ENCODE measurements at regions not wholly inside any gene's neighbourhood (a gene's known extent, or its start where the extent isn't known, plus 50 kb on each side); places are given as distances from the start of the nearest gene placed in this dataset.

GRCh38 chr16:87234601-87235000 lies 82.6 kb downstream of the C16orf95 start:
- Histone ChIP-seq H3K36me3 (ENCODE audit: control insufficient read depth, insufficient read depth, low read length) (no peaks in the 10 kb centered on the region), H3K4me2 (ENCODE audit: low read length) (no peak overlapping the region), H3K4me1 (no peaks in the 10 kb centered on the region), H3K4me3 (ENCODE audit: low read depth, low read length) (no peak overlapping the region), H3K27ac (no peak overlapping the region), H3K9ac (no peak overlapping the region), H2AFZ (no peak overlapping the region), H3K27me3 (ENCODE audit: control insufficient read depth, insufficient read depth, low read length) (no peaks in the 10 kb centered on the region), H3K9me3 (ENCODE audit: control insufficient read depth, low read length) (no peaks in the 10 kb centered on the region), H3K79me2 (no peaks in the 10 kb centered on the region)
- TF ChIP-seq, protein P1, sequence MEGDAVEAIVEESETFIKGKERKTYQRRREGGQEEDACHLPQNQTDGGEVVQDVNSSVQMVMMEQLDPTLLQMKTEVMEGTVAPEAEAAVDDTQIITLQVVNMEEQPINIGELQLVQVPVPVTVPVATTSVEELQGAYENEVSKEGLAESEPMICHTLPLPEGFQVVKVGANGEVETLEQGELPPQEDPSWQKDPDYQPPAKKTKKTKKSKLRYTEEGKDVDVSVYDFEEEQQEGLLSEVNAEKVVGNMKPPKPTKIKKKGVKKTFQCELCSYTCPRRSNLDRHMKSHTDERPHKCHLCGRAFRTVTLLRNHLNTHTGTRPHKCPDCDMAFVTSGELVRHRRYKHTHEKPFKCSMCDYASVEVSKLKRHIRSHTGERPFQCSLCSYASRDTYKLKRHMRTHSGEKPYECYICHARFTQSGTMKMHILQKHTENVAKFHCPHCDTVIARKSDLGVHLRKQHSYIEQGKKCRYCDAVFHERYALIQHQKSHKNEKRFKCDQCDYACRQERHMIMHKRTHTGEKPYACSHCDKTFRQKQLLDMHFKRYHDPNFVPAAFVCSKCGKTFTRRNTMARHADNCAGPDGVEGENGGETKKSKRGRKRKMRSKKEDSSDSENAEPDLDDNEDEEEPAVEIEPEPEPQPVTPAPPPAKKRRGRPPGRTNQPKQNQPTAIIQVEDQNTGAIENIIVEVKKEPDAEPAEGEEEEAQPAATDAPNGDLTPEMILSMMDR (IDR thresholded peaks at IDR 0.05), result no peak

DNA sequence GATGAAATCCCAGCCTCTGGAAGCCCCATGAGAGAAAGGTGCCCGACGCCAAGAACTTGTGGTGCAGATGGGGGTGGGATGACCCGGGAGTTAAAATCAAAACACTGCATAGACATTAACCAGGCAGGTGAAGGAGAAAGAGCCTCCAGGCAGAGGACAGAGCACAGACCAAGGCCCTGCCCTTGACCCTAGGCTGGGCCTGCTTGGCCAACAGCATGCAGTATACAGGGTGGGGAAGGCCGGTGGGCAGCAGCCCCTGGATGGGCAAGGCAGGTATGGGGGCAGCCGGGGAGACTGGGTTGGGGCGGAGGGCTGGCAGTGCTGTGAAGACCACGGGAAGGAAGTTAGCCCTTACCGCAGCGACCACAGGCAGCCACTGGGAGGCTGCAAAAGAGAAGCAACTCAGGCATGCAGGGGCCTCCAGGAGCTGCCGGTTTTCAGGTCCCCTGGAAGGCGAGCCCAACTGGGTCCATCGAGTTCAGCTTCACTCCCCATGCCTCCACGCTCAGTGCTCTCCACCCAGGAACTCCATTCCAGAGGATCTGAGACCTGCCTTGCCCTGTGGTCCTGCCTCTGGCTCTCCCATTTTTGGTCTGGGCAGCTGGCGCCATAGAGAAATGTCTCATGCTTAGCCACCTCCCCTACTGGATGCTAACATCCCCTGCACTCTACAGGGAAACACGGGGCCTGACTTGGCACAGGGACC lies 81.2 kb downstream of the C16orf95 start:
- no peaks in the 10 kb centered on the region for H3K9me3 ChIP-seq (ENCODE audit: control insufficient read depth, low read length)

DNA sequence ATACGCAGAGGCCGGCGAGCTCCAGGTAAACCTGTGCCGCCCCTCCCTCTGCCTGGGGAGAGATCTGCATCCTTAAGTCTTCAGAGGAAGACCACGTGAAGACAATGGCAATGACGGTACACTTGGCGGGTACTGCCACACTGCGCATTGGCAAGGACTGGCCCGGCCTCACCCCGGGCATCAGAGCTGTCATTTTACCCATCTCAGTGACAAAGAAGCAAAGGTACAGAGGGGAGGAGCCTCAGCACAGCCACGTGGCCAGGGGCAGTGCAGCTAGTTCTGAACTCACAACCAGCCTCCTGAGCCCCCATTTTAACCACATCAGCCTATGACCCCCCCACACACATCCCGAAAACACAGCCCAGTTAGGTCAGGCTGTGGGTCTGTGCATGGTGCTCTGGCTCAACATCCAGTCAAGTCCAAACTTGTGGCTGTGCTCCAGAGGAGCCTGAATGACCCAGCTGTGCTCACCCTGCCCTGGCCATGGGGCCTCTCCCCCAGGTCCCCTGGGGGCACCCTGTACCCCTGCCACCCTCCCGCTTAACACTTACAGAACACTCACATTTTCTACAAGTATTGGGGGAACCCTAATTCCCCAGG lies 80.6 kb downstream of the C16orf95 start:
- no peaks in the 10 kb centered on the region for H3K27me3 ChIP-seq (ENCODE audit: control insufficient read depth, insufficient read depth, low read length)
- no peak overlapping the region for H2AFZ ChIP-seq
- H3K4me3 ChIP-seq (ENCODE audit: low read depth, low read length), result no peak overlapping the region
- no peak overlapping the region for H3K27ac ChIP-seq
- no peak overlapping the region for H3K4me2 ChIP-seq (ENCODE audit: low read length)
- H3K79me2 ChIP-seq, result no peaks in the 10 kb centered on the region
- no peaks in the 10 kb centered on the region for H3K36me3 ChIP-seq (ENCODE audit: control insufficient read depth, insufficient read depth, low read length)
- H3K9ac ChIP-seq, result no peak overlapping the region
- H3K4me1 ChIP-seq, result peaks cover 11% of the 10 kb centered on the region
- no peaks in the 10 kb centered on the region for H3K9me3 ChIP-seq (ENCODE audit: control insufficient read depth, low read length)
- TF ChIP-seq, protein P1 (IDR thresholded peaks at IDR 0.05), result no peak

More for the DNA sequence above, 81.2 kb downstream of the C16orf95 start:
- Histone ChIP-seq H3K9ac (no peak overlapping the region), H3K4me2 (ENCODE audit: low read length) (no peak overlapping the region), H3K4me3 (ENCODE audit: low read depth, low read length) (no peak overlapping the region), H3K4me1 (peaks cover 5% of the 10 kb centered on the region), H3K36me3 (ENCODE audit: control insufficient read depth, insufficient read depth, low read length) (no peaks in the 10 kb centered on the region), H3K27ac (no peak overlapping the region), H2AFZ (no peak overlapping the region), H3K27me3 (ENCODE audit: control insufficient read depth, insufficient read depth, low read length) (no peaks in the 10 kb centered on the region), H3K79me2 (no peaks in the 10 kb centered on the region)
- TF ChIP-seq, protein P1 (IDR thresholded peaks at IDR 0.05), result no peak

- Histone ChIP-seq H2AFZ (no peak overlapping the region), H3K79me2 (no peaks in the 10 kb centered on the region), H3K4me2 (ENCODE audit: low read length) (no peak overlapping the region), H3K9me3 (ENCODE audit: control insufficient read depth, low read length) (no peaks in the 10 kb centered on the region), H3K27me3 (ENCODE audit: control insufficient read depth, insufficient read depth, low read length) (no peaks in the 10 kb centered on the region), H3K9ac (no peak overlapping the region), H3K36me3 (ENCODE audit: control insufficient read depth, insufficient read depth, low read length) (no peaks in the 10 kb centered on the region), H3K4me3 (ENCODE audit: low read depth, low read length) (no peak overlapping the region), H3K4me1 (peaks cover 11% of the 10 kb centered on the region), H3K27ac (no peak overlapping the region)
- TF ChIP-seq, protein P1 (IDR thresholded peaks at IDR 0.05), result no peak
Measured at GRCh38 chr16:87238361-87238715, 78.9 kb downstream of the C16orf95 start.

DNA sequence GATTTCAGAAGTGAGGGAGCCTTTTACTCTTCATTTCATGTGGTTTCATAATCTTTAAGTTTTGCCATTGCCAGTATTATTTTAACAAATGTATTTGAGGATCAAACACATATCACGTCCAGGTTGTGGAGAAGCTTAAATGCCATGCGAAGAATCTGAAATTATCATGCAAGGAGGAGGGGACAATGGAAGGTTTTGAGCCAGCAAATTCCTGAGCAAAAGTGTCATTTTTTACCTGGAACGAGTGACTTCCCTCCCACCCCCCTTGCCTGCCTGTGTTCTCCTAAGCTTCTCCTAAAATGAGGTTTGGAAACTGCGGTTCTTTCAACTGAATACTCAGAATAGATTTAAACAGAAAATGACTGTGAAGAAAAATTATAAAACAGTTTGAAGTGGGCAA lies 77.6 kb downstream of the C16orf95 start:
- Histone ChIP-seq H3K4me2 (ENCODE audit: low read length) (no peak overlapping the region), H2AFZ (no peak overlapping the region), H3K27me3 (ENCODE audit: control insufficient read depth, insufficient read depth, low read length) (no peaks in the 10 kb centered on the region), H3K79me2 (no peaks in the 10 kb centered on the region), H3K4me3 (ENCODE audit: low read depth, low read length) (no peak overlapping the region), H3K9ac (no peak overlapping the region), H3K27ac (no peak overlapping the region), H3K9me3 (ENCODE audit: control insufficient read depth, low read length) (no peaks in the 10 kb centered on the region), H3K36me3 (ENCODE audit: control insufficient read depth, insufficient read depth, low read length) (no peaks in the 10 kb centered on the region), H3K4me1 (peaks cover 11% of the 10 kb centered on the region)
- TF ChIP-seq, protein P1 (IDR thresholded peaks at IDR 0.05), result no peak
